Activated CD8-positive, alpha-beta T cell treated with anti-CD3 and anti-CD28 coated beads, Interleukin-2, amount 10 ng/mL, durations not matched to agents 7 days and 5 days (primary cell): ENCODE measurements at regions not wholly inside any gene's neighbourhood (a gene's known extent, or its start where the extent isn't known, plus 50 kb on each side); places are given as distances from the start of the nearest gene placed in this dataset.

ENCODE experiments used
- ATAC-seq: fragments of 150-1000 bp; cut with Tn5 transposase; one replicate; pipeline ENCODE4 v1.10.0; 2021; ENCODE audit warnings: moderate library complexity
- CTCF ChIA-PET: fragments of 350-600 bp; sonication (Branson Sonifier 250); formaldehyde crosslinking; loops from one replicate; lab custom pipeline; 2021; ENCODE audit warnings: antibody characterized with exemption; lab: Charles Lee
- POLR2A ChIA-PET: fragments of 350-600 bp; sonication (Branson Sonifier 250); formaldehyde crosslinking; loops from one replicate; lab custom pipeline; 2021; ENCODE audit warnings: antibody characterized with exemption; lab: Charles Lee
- DNase-seq: peaks from one replicate; pipeline ENCODE4 v3.0.0-alpha.2; 2020
- H3K27ac Mint-ChIP-seq: one replicate; pipeline ENCODE4 v1.8.0; 2021; ENCODE audit warnings: mild to moderate bottlenecking, mixed read lengths
- H3K27me3 Mint-ChIP-seq: one replicate; pipeline ENCODE4 v1.8.0; 2021; ENCODE audit warnings: low read depth, mixed read lengths
- H3K36me3 Mint-ChIP-seq: one replicate; pipeline ENCODE4 v1.8.0; 2021; ENCODE audit warnings: low read depth, mixed read lengths
- H3K4me1 Mint-ChIP-seq: one replicate; pipeline ENCODE4 v1.8.0; 2021; ENCODE audit warnings: low read depth, mixed read lengths
- H3K4me3 Mint-ChIP-seq: one replicate; pipeline ENCODE4 v1.8.0; 2021; ENCODE audit warnings: mild to moderate bottlenecking, mixed read lengths
- H3K9me3 Mint-ChIP-seq: one replicate; pipeline ENCODE4 v1.8.0; 2022; ENCODE audit warnings: mixed read lengths; ENCODE audit not compliant: insufficient read depth

DNA sequence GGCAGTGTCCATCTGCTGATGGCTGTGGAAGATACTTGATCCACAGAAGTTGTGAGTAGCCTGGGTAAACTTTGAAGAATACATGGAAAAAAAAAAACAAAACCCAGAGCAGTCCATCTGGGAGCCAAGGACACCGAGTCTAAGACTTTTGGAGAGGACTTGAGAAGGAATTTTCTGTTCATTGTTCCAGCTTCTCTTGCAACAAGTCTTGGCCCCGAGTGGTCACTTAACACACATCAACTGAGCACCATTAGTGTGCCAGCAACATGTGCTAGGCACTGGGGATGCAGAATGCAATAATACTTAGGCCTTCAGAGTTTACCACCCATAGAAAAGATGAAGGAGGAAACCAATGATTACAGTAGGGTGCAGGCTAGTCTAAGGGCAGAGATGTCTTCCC lies 266.7 kb downstream of the EMP1 start:
- no peak for ATAC-seq
- H3K27ac Mint-ChIP-seq, result no peak overlapping the region
- DNase-seq, result no peak
- ChIA-PET CTCF (no interaction called here), POLR2A (no interaction called here)
- H3K36me3 Mint-ChIP-seq, result no peaks in the 10 kb centered on the region
- no peak overlapping the region for H3K4me3 Mint-ChIP-seq
- H3K4me1 Mint-ChIP-seq, result no peaks in the 10 kb centered on the region
- peaks cover 2% of the 10 kb centered on the region for H3K27me3 Mint-ChIP-seq
- no peaks in the 10 kb centered on the region for H3K9me3 Mint-ChIP-seq

- DNase-seq, result no peak
- Mint-ChIP-seq H3K27me3 (peaks cover 2% of the 10 kb centered on the region), H3K27ac (no peak overlapping the region), H3K9me3 (no peaks in the 10 kb centered on the region), H3K4me1 (no peaks in the 10 kb centered on the region), H3K4me3 (no peak overlapping the region), H3K36me3 (no peaks in the 10 kb centered on the region)
- ChIA-PET CTCF (no interaction called here), POLR2A (no interaction called here)
- no peak for ATAC-seq
These were observed 265.9 kb downstream of the EMP1 start for GRCh38 chr12:13462450-13462849.

- H3K4me3 Mint-ChIP-seq, result no peak overlapping the region
- POLR2A ChIA-PET, result no interaction called here
- CTCF ChIA-PET, result no interaction called here
These were observed 259.2 kb downstream of the EMP1 start for GRCh38 chr12:13455778-13456144.

DNA sequence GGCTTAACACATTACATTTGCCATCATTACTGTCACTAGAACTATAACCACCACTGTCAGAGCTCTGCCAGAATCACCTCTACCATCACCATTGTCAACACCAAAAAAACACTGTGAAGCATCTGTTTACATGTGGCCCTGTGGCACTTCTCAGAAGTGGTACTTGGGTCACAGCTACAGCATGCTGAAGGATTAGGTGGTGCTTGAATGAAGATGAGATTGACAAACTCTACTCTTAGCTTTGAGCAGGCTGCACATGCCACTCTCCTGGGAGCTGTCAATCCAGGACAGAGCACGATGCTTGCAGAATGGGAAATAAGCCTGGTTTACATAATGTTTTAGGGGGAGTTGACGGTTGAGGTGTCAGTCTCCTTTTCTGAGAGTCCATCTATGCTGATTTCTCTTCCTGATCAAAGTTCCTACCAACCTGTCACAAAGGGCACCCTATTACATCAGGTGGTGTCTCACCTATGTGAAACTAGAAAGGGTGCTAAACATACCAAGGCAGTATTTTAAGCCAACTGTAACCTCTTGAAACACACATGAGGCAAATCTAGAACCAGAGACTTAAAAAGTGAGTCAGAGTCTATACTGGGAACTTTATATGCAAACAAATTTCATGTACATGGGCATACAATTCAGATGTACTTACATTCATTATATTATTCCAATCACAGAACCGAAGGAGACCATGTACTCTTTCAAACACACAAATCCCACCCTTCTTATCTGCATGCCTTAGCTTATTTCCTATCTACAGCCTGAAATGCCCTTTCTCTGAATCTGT lies 258.7 kb downstream of the EMP1 start:
- Mint-ChIP-seq H3K9me3 (no peaks in the 10 kb centered on the region), H3K27ac (no peak overlapping the region), H3K4me3 (no peak overlapping the region), H3K4me1 (no peaks in the 10 kb centered on the region), H3K36me3 (no peaks in the 10 kb centered on the region), H3K27me3 (peaks cover under 1% of the 10 kb centered on the region)
- ChIA-PET POLR2A (no interaction called here), CTCF (no interaction called here)
- no peak for ATAC-seq
- DNase-seq, result no peak

More at GRCh38 chr12:13455778-13456144, 259.2 kb downstream of the EMP1 start:
- Mint-ChIP-seq H3K9me3 (no peaks in the 10 kb centered on the region), H3K4me1 (no peaks in the 10 kb centered on the region), H3K36me3 (no peaks in the 10 kb centered on the region), H3K27ac (no peak overlapping the region), H3K27me3 (peaks cover 2% of the 10 kb centered on the region)
- DNase-seq (no peak), ATAC-seq (no peak)

DNA sequence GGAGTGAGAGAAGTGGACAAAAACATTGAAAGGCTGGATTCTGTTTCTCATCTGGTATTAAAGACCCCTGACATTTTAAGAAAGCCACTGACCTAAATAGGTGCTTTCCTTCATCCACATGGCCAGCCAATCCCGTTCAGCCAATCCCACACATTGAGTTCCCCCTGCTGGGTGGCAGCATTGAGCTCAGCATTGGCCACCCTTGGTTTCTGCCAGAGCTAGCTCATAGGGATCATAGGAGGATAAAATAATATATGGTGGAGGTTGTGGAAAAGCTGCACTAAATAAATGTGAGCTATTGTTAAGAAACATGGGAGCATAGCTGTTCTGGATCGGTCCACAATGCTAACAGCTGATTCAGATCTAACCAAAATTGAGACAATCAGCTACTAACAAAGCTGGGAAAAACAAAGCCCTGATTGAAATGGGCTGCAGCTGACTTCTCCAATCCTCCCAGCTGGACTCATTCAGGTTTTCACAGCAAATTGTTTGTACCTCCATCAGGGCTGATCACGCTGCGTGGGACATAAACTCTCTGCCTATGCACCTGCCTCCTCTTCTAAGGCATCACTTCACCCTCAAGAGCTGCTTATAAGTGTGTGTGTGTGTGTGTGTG lies 256.5 kb downstream of the EMP1 start:
- Mint-ChIP-seq H3K4me1 (no peaks in the 10 kb centered on the region), H3K27me3 (no peaks in the 10 kb centered on the region), H3K27ac (no peak overlapping the region), H3K9me3 (no peaks in the 10 kb centered on the region), H3K36me3 (no peaks in the 10 kb centered on the region), H3K4me3 (no peak overlapping the region)
- CTCF ChIA-PET, result no interaction called here
- POLR2A ChIA-PET, result no interaction called here
- ATAC-seq, result no peak
- peak; percentile 6 for DNase-seq

DNA sequence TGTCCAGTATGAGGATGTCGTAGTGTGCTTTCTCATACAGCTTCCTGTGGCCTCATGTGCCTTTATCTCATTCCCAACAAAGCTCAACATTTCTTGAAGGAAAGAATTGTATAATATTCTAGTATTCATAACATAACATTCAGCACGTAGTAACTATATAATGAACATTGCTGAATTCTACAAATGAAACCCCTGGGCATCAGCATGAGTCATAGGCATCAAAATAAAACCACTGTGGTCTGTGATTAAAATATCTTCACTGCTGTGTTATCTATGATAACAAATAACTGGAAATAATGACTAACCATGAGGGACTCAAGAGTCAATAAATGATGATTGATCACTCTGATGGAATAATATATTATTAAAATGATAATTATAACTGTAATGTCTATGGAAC lies 255.2 kb downstream of the EMP1 start:
- H3K9me3 Mint-ChIP-seq, result no peaks in the 10 kb centered on the region
- CTCF ChIA-PET, result no interaction called here
- no peaks in the 10 kb centered on the region for H3K4me1 Mint-ChIP-seq

GRCh38 chr12:13450231-13451080 lies 253.9 kb downstream of the EMP1 start:
- H3K4me1 Mint-ChIP-seq, result no peaks in the 10 kb centered on the region
- no peak overlapping the region for H3K4me3 Mint-ChIP-seq
- H3K36me3 Mint-ChIP-seq, result no peaks in the 10 kb centered on the region
- H3K27me3 Mint-ChIP-seq, result no peaks in the 10 kb centered on the region
- POLR2A ChIA-PET, result no interaction called here
- no peak overlapping the region for H3K27ac Mint-ChIP-seq
- no peaks in the 10 kb centered on the region for H3K9me3 Mint-ChIP-seq
- CTCF ChIA-PET, result no interaction called here
- DNase-seq (no peak), ATAC-seq (no peak)

More for the DNA sequence above, 255.2 kb downstream of the EMP1 start:
- H3K36me3 Mint-ChIP-seq, result no peaks in the 10 kb centered on the region
- no peaks in the 10 kb centered on the region for H3K27me3 Mint-ChIP-seq
- DNase-seq (no peak), ATAC-seq (no peak)
- no peak overlapping the region for H3K27ac Mint-ChIP-seq
- H3K4me3 Mint-ChIP-seq, result no peak overlapping the region
- POLR2A ChIA-PET, result no interaction called here

DNA sequence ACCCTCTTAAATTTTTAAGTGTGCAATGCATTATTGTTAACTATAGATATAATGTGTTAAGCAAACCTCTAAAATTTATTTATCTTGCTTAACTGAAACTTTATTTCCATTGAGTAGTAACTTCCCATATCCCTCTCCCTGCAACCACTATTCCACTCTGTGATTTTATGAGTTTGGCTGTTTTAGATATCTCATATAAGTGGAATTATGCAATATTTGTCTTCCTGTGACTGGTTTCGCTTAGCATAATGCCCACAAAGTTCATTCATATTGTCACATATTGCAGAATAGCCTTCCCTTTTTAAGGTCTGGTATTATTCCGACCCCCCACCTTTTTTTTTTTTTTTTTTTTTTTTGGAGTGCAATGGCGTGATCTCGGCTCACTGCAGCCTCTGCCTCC lies 247.6 kb downstream of the EMP1 start:
- Mint-ChIP-seq H3K4me1 (no peaks in the 10 kb centered on the region), H3K27me3 (no peaks in the 10 kb centered on the region), H3K27ac (no peak overlapping the region), H3K4me3 (no peak overlapping the region), H3K36me3 (no peaks in the 10 kb centered on the region), H3K9me3 (no peaks in the 10 kb centered on the region)
- ATAC-seq (no peak), DNase-seq (no peak)
- ChIA-PET CTCF (no interaction called here), POLR2A (no interaction called here)

- Mint-ChIP-seq H3K4me3 (no peak overlapping the region), H3K36me3 (no peaks in the 10 kb centered on the region), H3K27ac (no peak overlapping the region), H3K27me3 (no peaks in the 10 kb centered on the region), H3K9me3 (no peaks in the 10 kb centered on the region), H3K4me1 (no peaks in the 10 kb centered on the region)
- ChIA-PET POLR2A (no interaction called here), CTCF (no interaction called here)
- no peak for DNase-seq
- ATAC-seq, result no peak
These were observed 247.0 kb downstream of the EMP1 start for GRCh38 chr12:13443498-13443897.

DNA sequence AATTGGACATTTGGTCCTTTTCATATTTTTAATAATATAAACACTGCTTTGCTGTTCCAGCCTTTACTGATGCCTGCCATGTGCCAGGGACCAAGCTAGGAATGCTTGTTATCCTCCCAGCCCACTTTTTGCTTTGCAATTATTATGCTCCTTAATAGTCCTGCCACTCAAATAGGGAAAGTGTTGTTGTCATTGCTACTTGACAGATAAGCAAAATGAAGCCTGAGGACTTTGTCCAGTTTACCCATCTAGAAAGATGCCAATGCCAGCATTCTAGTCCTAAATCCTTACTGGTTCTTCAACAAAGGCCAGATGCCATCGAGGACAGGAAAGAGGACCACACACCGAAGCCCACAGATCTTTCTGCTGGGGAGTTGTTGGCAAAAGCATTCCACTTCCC lies 246.5 kb downstream of the EMP1 start:
- H3K27ac Mint-ChIP-seq, result no peak overlapping the region
- DNase-seq (no peak), ATAC-seq (no peak)
- POLR2A ChIA-PET, result no interaction called here
- CTCF ChIA-PET, result no interaction called here
- H3K27me3 Mint-ChIP-seq, result no peaks in the 10 kb centered on the region
- H3K4me1 Mint-ChIP-seq, result no peaks in the 10 kb centered on the region
- H3K4me3 Mint-ChIP-seq, result no peak overlapping the region
- H3K36me3 Mint-ChIP-seq, result no peaks in the 10 kb centered on the region
- H3K9me3 Mint-ChIP-seq, result no peaks in the 10 kb centered on the region

DNA sequence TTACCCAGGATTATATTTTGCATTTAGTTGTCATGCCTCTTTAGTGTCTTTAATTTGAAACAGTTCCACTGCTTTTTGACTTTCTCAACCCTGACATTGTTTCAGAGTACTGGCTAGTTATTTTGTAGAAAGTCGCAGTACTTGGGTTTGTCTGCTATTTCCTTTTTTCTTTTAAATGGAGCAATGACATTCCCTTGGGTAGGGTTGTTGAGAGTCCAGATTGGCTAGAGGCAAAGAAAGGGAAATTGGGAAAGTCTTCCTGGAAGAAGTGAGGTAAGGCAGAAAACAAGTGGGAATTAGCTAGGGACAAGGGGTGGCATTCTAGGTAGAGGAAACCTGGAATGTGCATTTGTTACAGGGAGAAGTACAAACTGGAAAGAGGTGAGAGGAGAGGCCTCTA lies 245.9 kb downstream of the EMP1 start:
- Mint-ChIP-seq H3K36me3 (no peaks in the 10 kb centered on the region), H3K4me3 (no peak overlapping the region), H3K4me1 (no peaks in the 10 kb centered on the region), H3K27ac (no peak overlapping the region), H3K27me3 (no peaks in the 10 kb centered on the region), H3K9me3 (no peaks in the 10 kb centered on the region)
- ATAC-seq (no peak), DNase-seq (no peak)
- ChIA-PET POLR2A (no interaction called here), CTCF (no interaction called here)

GRCh38 chr12:13440844-13441243 lies 244.3 kb downstream of the EMP1 start:
- ATAC-seq (no peak), DNase-seq (no peak)
- no peaks in the 10 kb centered on the region for H3K27me3 Mint-ChIP-seq
- CTCF ChIA-PET, result no interaction called here
- H3K9me3 Mint-ChIP-seq, result no peaks in the 10 kb centered on the region
- POLR2A ChIA-PET, result no interaction called here
- no peaks in the 10 kb centered on the region for H3K36me3 Mint-ChIP-seq
- H3K27ac Mint-ChIP-seq, result no peak overlapping the region
- no peak overlapping the region for H3K4me3 Mint-ChIP-seq
- H3K4me1 Mint-ChIP-seq, result no peaks in the 10 kb centered on the region
